Esophagus squamous epithelium (tissue), 5 donors: ENCODE measurements at regions not wholly inside any gene's neighbourhood (a gene's known extent, or its start where the extent isn't known, plus 50 kb on each side); places are given as distances from the start of the nearest gene placed in this dataset.

ENCODE experiments used
- DNase-seq: peaks from one replicate; lab custom pipeline; 2025; lab: John Stamatoyannopoulos, UW
- H3K27ac ChIP-seq, 4 donors: fragments of 200-600 bp; sonication (generic); one replicate each; pipeline ENCODE4 v1.5.1; 2016 to 2019; ENCODE audit warnings: mild to moderate bottlenecking in 1 of 4
- H3K27me3 ChIP-seq, 4 donors: fragments of 200-600 bp; sonication (generic); 1 replicate in 3 of 4; 2 replicates in 1 of 4; pipeline versions ENCODE4 v1.5.1 to v1.6.0; 2017 to 2021; ENCODE audit warnings: antibody characterized with exemption in 1 of 4
- H3K36me3 ChIP-seq, 3 donors: fragments of 200-600 bp; sonication (generic); one replicate each; pipeline ENCODE4 v1.5.1; 2016 to 2019
- H3K4me1 ChIP-seq, 3 donors: fragments of 200-600 bp; sonication (generic); one replicate each; pipeline ENCODE4 v1.5.1; 2017 to 2019
- H3K4me3 ChIP-seq, 4 donors: fragments of 200-600 bp; sonication (generic); 1 replicate in 3 of 4; 2 replicates in 1 of 4; pipeline ENCODE4 v1.5.1; 2016 to 2019; ENCODE audit warnings: mild to moderate bottlenecking in 2 of 4, moderate library complexity in 1 of 4
- H3K9me3 ChIP-seq, 3 donors: fragments of 200-600 bp; sonication (generic); one replicate each; pipeline ENCODE4 v1.5.1; 2016 to 2019
- CTCF ChIP-seq, 6 experiments: fragments of 450-650 bp in 4 of 6; fragments of 200-600 bp in 2 of 6; sonication (generic) in 2 of 6; IDR thresholded peaks; one replicate each; pipeline ENCODE4 v1.5.1; 2016 to 2019; ENCODE audit warnings: antibody characterized with exemption in 6 of 6, mild to moderate bottlenecking in 4 of 6, moderate library complexity in 4 of 6
- POLR2A ChIP-seq, 4 donors: fragments of 450-650 bp; IDR thresholded peaks; one replicate each; pipeline ENCODE4 v1.6.1; 2017; ENCODE audit warnings: antibody characterized with exemption in 4 of 4, mild to moderate bottlenecking in 4 of 4, moderate library complexity in 3 of 4
- WGBS, 2 donors: methylation state at CpG; one replicate each; pipeline ENCODE4 v1.1.5; 2018; 5-methylcytosine and 5-hydroxymethylcytosine counted together
- intact Hi-C: fragments of 100-400 bp; cut with DNase I; formaldehyde crosslinking; loops from one replicate; pipeline ENCODE4 v1.15.0; 2022
- donor health status: DM: yes; HTN: yes; CAD: no.

- H3K27me3 ChIP-seq = peaks cover 0 to 17% (median 0%) of the 10 kb centered on the region in 4 donors
- H3K9me3 ChIP-seq = no peaks in the 10 kb centered on the region
- no peak for DNase-seq
- WGBS, 2 donors = 47 to 55% methylated on average over 8 to 9 of the region's 9 CpGs
- TF ChIP-seq CTCF (IDR thresholded peaks at IDR 0.05) (no peak), POLR2A (IDR thresholded peaks at IDR 0.05) (no peak)
- peak overlapping the region; percentile 11 to 76 (median 47) for H3K27ac ChIP-seq
- intact Hi-C loops = no loop called here
- peaks cover 0 to 6% (median 0%) of the 10 kb centered on the region in 3 donors for H3K4me1 ChIP-seq
- H3K4me3 ChIP-seq = peak overlapping the region in 1 of 4 donors; percentile 36
- H3K36me3 ChIP-seq = no peaks in the 10 kb centered on the region
Observed at GRCh38 chr1:117695796-117696490, 90.1 kb downstream of the TENT5C start.

- DNase-seq = no peak
- WGBS, 2 donors = 73 to 89% methylated on average over 1 of the region's 1 CpG
- H3K4me3 ChIP-seq = no peak overlapping the region
- H3K4me1 ChIP-seq = peaks cover 0 to 6% (median 0%) of the 10 kb centered on the region in 3 donors
- no peak for TF ChIP-seq POLR2A (IDR thresholded peaks at IDR 0.05)
- no peak for TF ChIP-seq CTCF (IDR thresholded peaks at IDR 0.05)
- H3K27me3 ChIP-seq = peaks cover 0 to 13% (median 0%) of the 10 kb centered on the region in 4 donors
- intact Hi-C loops = no loop called here
- peak overlapping the region; percentile 11 to 76 (median 39) for H3K27ac ChIP-seq
- H3K9me3 ChIP-seq = no peaks in the 10 kb centered on the region
- no peaks in the 10 kb centered on the region for H3K36me3 ChIP-seq
Observed at GRCh38 chr1:117696561-117696960, 90.7 kb downstream of the TENT5C start.

GRCh38 chr1:117697220-117697781, 91.5 kb downstream of the TENT5C start:
- intact Hi-C loops = no loop called here
- no peak for DNase-seq
- no peak overlapping the region for H3K27ac ChIP-seq
- H3K4me1 ChIP-seq = peaks cover 0 to 6% (median 0%) of the 10 kb centered on the region in 3 donors
- no peaks in the 10 kb centered on the region for H3K9me3 ChIP-seq
- H3K4me3 ChIP-seq = no peak overlapping the region
- TF ChIP-seq POLR2A (IDR thresholded peaks at IDR 0.05) (no peak), CTCF (IDR thresholded peaks at IDR 0.05) (no peak)
- no peaks in the 10 kb centered on the region for H3K36me3 ChIP-seq
- H3K27me3 ChIP-seq = peaks cover 0 to 6% (median 0%) of the 10 kb centered on the region in 4 donors

GRCh38 chr1:117698398-117699160, 92.7 kb downstream of the TENT5C start:
- Histone ChIP-seq H3K4me3 (no peak overlapping the region), H3K9me3 (no peaks in the 10 kb centered on the region), H3K4me1 (peaks cover 0 to 6% (median 0%) of the 10 kb centered on the region in 3 donors), H3K36me3 (no peaks in the 10 kb centered on the region), H3K27ac (no peak overlapping the region), H3K27me3 (peaks cover 0 to 6% (median 0%) of the 10 kb centered on the region in 4 donors)
- TF ChIP-seq CTCF (IDR thresholded peaks at IDR 0.05) (no peak), POLR2A (IDR thresholded peaks at IDR 0.05) (no peak)
- no peak for DNase-seq
- WGBS, 2 donors = 44 to 46% methylated on average over 5 of the region's 5 CpGs
- intact Hi-C loops = no loop called here

GRCh38 chr1:117699953-117700352, 94.1 kb downstream of the TENT5C start:
- H3K27me3 ChIP-seq = peaks cover 0 to 6% (median 0%) of the 10 kb centered on the region in 4 donors
- TF ChIP-seq CTCF (IDR thresholded peaks at IDR 0.05) (no peak), POLR2A (IDR thresholded peaks at IDR 0.05) (no peak)
- no peak overlapping the region for H3K4me3 ChIP-seq
- no peak overlapping the region for H3K27ac ChIP-seq
- intact Hi-C loops = no loop called here
- no peak for DNase-seq
- no peaks in the 10 kb centered on the region for H3K9me3 ChIP-seq
- H3K36me3 ChIP-seq = no peaks in the 10 kb centered on the region
- peaks cover 0 to 6% (median 0%) of the 10 kb centered on the region in 3 donors for H3K4me1 ChIP-seq
